H9 (cell line): ENCODE measurements at regions not wholly inside any gene's neighbourhood (a gene's known extent, or its start where the extent isn't known, plus 50 kb on each side); places are given as distances from the start of the nearest gene placed in this dataset.

Source experiments
- DNase-seq: peaks from one replicate; pipeline ENCODE4 v3.0.0-alpha.2; 2017
- H2AFZ ChIP-seq: one replicate; pipeline ENCODE4 v1.6.1; 2013; ENCODE audit warnings: mild to moderate bottlenecking, low read length, control low read depth, moderate library complexity
- H2AK5ac ChIP-seq: 2 replicates; pipeline ENCODE4 v1.6.1; 2013; ENCODE audit warnings: low read length, control low read depth, mixed read lengths; ENCODE audit not compliant: insufficient read length
- H2BK120ac ChIP-seq: one replicate; pipeline ENCODE4 v1.6.1; 2013; ENCODE audit warnings: low read depth, mild to moderate bottlenecking, low read length, control low read depth, inconsistent platforms; ENCODE audit not compliant: poor library complexity, severe bottlenecking
- H2BK12ac ChIP-seq: 2 replicates; pipeline ENCODE4 v1.6.1; 2013; ENCODE audit warnings: low read length, control low read depth, mixed read lengths, low read depth; ENCODE audit not compliant: insufficient read length
- H2BK15ac ChIP-seq: 2 replicates; pipeline ENCODE4 v1.6.1; 2013; ENCODE audit warnings: low read depth, low read length, control low read depth
- H2BK20ac ChIP-seq: one replicate; pipeline ENCODE4 v1.6.1; 2013; ENCODE audit warnings: low read depth, mild to moderate bottlenecking, low read length, control low read depth, inconsistent platforms; ENCODE audit not compliant: poor library complexity, severe bottlenecking
- H2BK5ac ChIP-seq: 2 replicates; pipeline ENCODE4 v1.6.1; 2013; ENCODE audit warnings: low read length, control low read depth, mixed read lengths; ENCODE audit not compliant: insufficient read length
- H3K14ac ChIP-seq: 2 replicates; pipeline ENCODE4 v1.6.1; 2013; ENCODE audit warnings: low read length, control low read depth; ENCODE audit not compliant: insufficient read depth
- H3K18ac ChIP-seq: 2 replicates; pipeline ENCODE4 v1.6.1; 2013; ENCODE audit warnings: low read depth, mild to moderate bottlenecking, mixed read lengths, low read length, control low read depth; ENCODE audit not compliant: insufficient read length
- H3K23ac ChIP-seq: 2 replicates; pipeline ENCODE4 v1.6.1; 2013; ENCODE audit warnings: low read length, control low read depth, mixed read lengths, low read depth; ENCODE audit not compliant: insufficient read length
- H3K23me2 ChIP-seq: 2 replicates; pipeline ENCODE4 v1.6.1; 2013; ENCODE audit warnings: low read depth, mild to moderate bottlenecking, mixed read lengths, low read length, control low read depth; ENCODE audit not compliant: insufficient read length, poor library complexity, severe bottlenecking
- H3K27ac ChIP-seq: 2 replicates; pipeline ENCODE4 v1.5.1; 2013; ENCODE audit warnings: low read length, control low read depth, mixed read lengths, low read depth; ENCODE audit not compliant: insufficient read length
- H3K27me3 ChIP-seq: 2 replicates; pipeline ENCODE4 v1.6.1; 2013; ENCODE audit warnings: low read length, control low read depth, inconsistent platforms; ENCODE audit not compliant: insufficient read depth
- H3K4ac ChIP-seq: 2 replicates; pipeline ENCODE4 v1.6.1; 2013; ENCODE audit warnings: low read depth, mild to moderate bottlenecking, control low read depth, inconsistent platforms, low read length, moderate library complexity
- H3K4me1 ChIP-seq: 2 replicates; pipeline ENCODE4 v1.6.1; 2013; ENCODE audit warnings: low read length, control low read depth, inconsistent platforms; ENCODE audit not compliant: insufficient read depth
- H3K4me2 ChIP-seq: 2 replicates; pipeline ENCODE4 v1.6.1; 2013; ENCODE audit warnings: low read length, control low read depth, mixed read lengths; ENCODE audit not compliant: insufficient read length, insufficient read depth
- H3K56ac ChIP-seq: 2 replicates; pipeline ENCODE4 v1.6.1; 2013; ENCODE audit warnings: low read depth, mild to moderate bottlenecking, mixed read lengths, low read length, control low read depth; ENCODE audit not compliant: insufficient read length
- H3K79me1 ChIP-seq: 2 replicates; pipeline ENCODE4 v1.6.1; 2013; ENCODE audit warnings: low read depth, mild to moderate bottlenecking, moderate library complexity, low read length, control low read depth, inconsistent platforms; ENCODE audit not compliant: insufficient read depth, poor library complexity, severe bottlenecking
- H3K79me2 ChIP-seq: 2 replicates; pipeline ENCODE4 v1.6.1; 2013; ENCODE audit warnings: low read length, control low read depth, inconsistent platforms; ENCODE audit not compliant: insufficient read depth
- H3K9ac ChIP-seq: 2 replicates; pipeline ENCODE4 v1.6.1; 2013; ENCODE audit warnings: low read length, control low read depth, mixed read lengths; ENCODE audit not compliant: insufficient read length; ENCODE audit errors: extremely low read depth
- H3K9me3 ChIP-seq: one replicate; pipeline ENCODE4 v1.6.1; 2013; ENCODE audit warnings: low read depth, low read length, inconsistent platforms; ENCODE audit not compliant: control insufficient read depth
- H3T11ph ChIP-seq: one replicate; pipeline ENCODE4 v1.6.1; 2013; ENCODE audit warnings: mild to moderate bottlenecking, low read length, control low read depth, inconsistent platforms
- H4K20me1 ChIP-seq: one replicate; pipeline ENCODE4 v1.6.1; 2013; ENCODE audit not compliant: control insufficient read depth, insufficient read length, insufficient read depth
- H4K5ac ChIP-seq: 2 replicates; pipeline ENCODE4 v1.6.1; 2013; ENCODE audit warnings: low read depth, mild to moderate bottlenecking, mixed read lengths, low read length, control low read depth; ENCODE audit not compliant: insufficient read length
- H4K8ac ChIP-seq: replicated peaks from 2 replicates; pipeline ENCODE4 v1.6.1; 2013; ENCODE audit warnings: low read length, control low read depth, mixed read lengths, low read depth; ENCODE audit not compliant: insufficient read length
- H4K91ac ChIP-seq: 2 replicates; pipeline ENCODE4 v1.6.1; 2013; ENCODE audit warnings: low read depth, mild to moderate bottlenecking, moderate library complexity, mixed read lengths, low read length, control low read depth; ENCODE audit not compliant: insufficient read length
- H3K27ac Mint-ChIP-seq, 3 experiments: 2 replicates in 2 of 3; 3 replicates in 1 of 3; pipeline ENCODE4 v1.8.0; 2020 to 2021; ENCODE audit warnings: mixed read lengths in 3 of 3, mild to moderate bottlenecking in 1 of 3, moderate library complexity in 1 of 3
- H3K27me3 Mint-ChIP-seq: 2 replicates; pipeline ENCODE4 v1.8.0; 2021; ENCODE audit warnings: low read depth, mild to moderate bottlenecking, moderate library complexity, mixed read lengths
- H3K36me3 Mint-ChIP-seq, 3 experiments: 2 replicates in 2 of 3; 3 replicates in 1 of 3; pipeline ENCODE4 v1.8.0; 2020 to 2021; ENCODE audit warnings: low read depth in 3 of 3, mixed read lengths in 3 of 3; ENCODE audit not compliant: insufficient read depth in 1 of 3
- H3K4me1 Mint-ChIP-seq, 2 experiments: 2 replicates each; pipeline ENCODE4 v1.8.0; 2020; ENCODE audit warnings: mixed read lengths in 2 of 2
- H3K4me3 Mint-ChIP-seq, 2 experiments: 2 replicates in 1 of 2; 3 replicates in 1 of 2; pipeline ENCODE4 v1.8.0; 2020 to 2021; ENCODE audit warnings: mild to moderate bottlenecking in 2 of 2, mixed read lengths in 2 of 2, moderate library complexity in 1 of 2
- H3K9me3 Mint-ChIP-seq, 2 experiments: 2 replicates in 1 of 2; 3 replicates in 1 of 2; pipeline ENCODE4 v1.8.0; 2020; ENCODE audit warnings: mild to moderate bottlenecking in 2 of 2, mixed read lengths in 2 of 2, moderate library complexity in 1 of 2
- CTCF ChIP-seq: fragments of 200-600 bp; sonication (generic); conservative IDR thresholded peaks from 3 replicates; pipeline ENCODE4 v1.8.0; 2021; ENCODE audit warnings: antibody characterized with exemption, mild to moderate bottlenecking
- WGBS: extraction: QIAGEN DNeasy Blood & Tissue Kit; methylation state at CpG from one replicate; pipeline ENCODE4 v1.1.7; 2013; ENCODE audit warnings: missing lambda C conversion rate, low lambda C conversion rate, mixed read lengths; ENCODE audit not compliant: insufficient read length; ENCODE audit errors: extremely low coverage; 5-methylcytosine and 5-hydroxymethylcytosine counted together

- H2BK5ac ChIP-seq = no peak overlapping the region
- H3T11ph ChIP-seq = no peak overlapping the region
- no peak overlapping the region for H2BK12ac ChIP-seq
- H3K56ac ChIP-seq = no peak overlapping the region
- no peaks in the 10 kb centered on the region for H3K23me2 ChIP-seq
- H2BK120ac ChIP-seq = no peak overlapping the region
- no peak overlapping the region for H3K4ac ChIP-seq
- TF ChIP-seq CTCF = no peak
- no peak overlapping the region for H3K4me3 Mint-ChIP-seq
- H3K27ac Mint-ChIP-seq = no peak overlapping the region
- H4K5ac ChIP-seq = no peak overlapping the region
- WGBS = no CpG with 5 or more reads among the region's 8 CpGs
- no peaks in the 10 kb centered on the region for H4K20me1 ChIP-seq
- H3K27me3 Mint-ChIP-seq = peaks cover 45% of the 10 kb centered on the region
- H3K27me3 ChIP-seq = no peaks in the 10 kb centered on the region; the same call in 1 of the 2 replicates
- peaks cover 6 to 10% of the 10 kb centered on the region in 2 experiments for H3K4me1 Mint-ChIP-seq
- no peaks in the 10 kb centered on the region for H3K36me3 Mint-ChIP-seq
- no peaks in the 10 kb centered on the region for H3K4me1 ChIP-seq
- no peak for DNase-seq
- no peak overlapping the region for H3K23ac ChIP-seq
- no peak overlapping the region for H3K4me2 ChIP-seq
- H3K18ac ChIP-seq = no peak overlapping the region
- H2BK15ac ChIP-seq = no peak overlapping the region
- no peaks in the 10 kb centered on the region for H3K9me3 ChIP-seq
- no peak overlapping the region for H3K27ac ChIP-seq
- H3K9me3 Mint-ChIP-seq = no peaks in the 10 kb centered on the region
- H3K14ac ChIP-seq = no peak overlapping the region
- H3K79me2 ChIP-seq = no peaks in the 10 kb centered on the region
- no peak overlapping the region for H2BK20ac ChIP-seq
- no peak overlapping the region for H2AFZ ChIP-seq
- no peaks in the 10 kb centered on the region for H3K79me1 ChIP-seq
- no peak overlapping the region for H4K91ac ChIP-seq
- H3K9ac ChIP-seq = no peak overlapping the region
- H4K8ac ChIP-seq = no peak overlapping the region
- no peak overlapping the region for H2AK5ac ChIP-seq
Measured at GRCh38 chr14:101628975-101629374, 67.7 kb downstream of the DIO3 start.
